ENCODE measurements at regions not wholly inside any gene's neighbourhood (a gene's known extent, or its start where the extent isn't known, plus 50 kb on each side); places are given as distances from the start of the nearest gene placed in this dataset.

GRCh38 chr12:123094349-123095077 lies 56.4 kb downstream of the PITPNM2 start:
- Mint-ChIP-seq H3K4me3 (ENCODE audit: low read depth, unreplicated experiment) (peak overlapping the region; percentile 15), H3K4me1 (ENCODE audit: low read depth, unreplicated experiment) (peaks cover 48% of the 10 kb centered on the region), H3K36me3 (ENCODE audit: insufficient read depth, unreplicated experiment) (no peaks in the 10 kb centered on the region), H3K9me3 (ENCODE audit: low read depth, unreplicated experiment) (no peaks in the 10 kb centered on the region), H3K27me3 (ENCODE audit: unreplicated experiment) (no peaks in the 10 kb centered on the region), H3K27ac (ENCODE audit: unreplicated experiment) (no peak overlapping the region)
- BruUV-seq (replicated peaks) = no TSS peak
- peak; percentile 77 for DNase-seq
- CTCF ChIA-PET = interaction anchor here (1.1 kb wide), 1 partner anchor 51 kb away, joined by 3 read pairs; no protein-coding TSS in a partner anchor
- no peak for TF ChIP-seq CTCF (IDR thresholded peaks at IDR 0.05; ENCODE audit: unreplicated experiment)
- intact Hi-C loops (cut with micrococcal nuclease; ENCODE audit: unreplicated experiment) = no loop called here

GRCh38 chr12:123092866-123093265 lies 58.0 kb downstream of the PITPNM2 start:
- Mint-ChIP-seq H3K36me3 (ENCODE audit: insufficient read depth, unreplicated experiment) (no peaks in the 10 kb centered on the region), H3K4me1 (ENCODE audit: low read depth, unreplicated experiment) (peaks cover 62% of the 10 kb centered on the region), H3K9me3 (ENCODE audit: low read depth, unreplicated experiment) (no peaks in the 10 kb centered on the region), H3K27ac (ENCODE audit: unreplicated experiment) (no peak overlapping the region), H3K4me3 (ENCODE audit: low read depth, unreplicated experiment) (no peak overlapping the region), H3K27me3 (ENCODE audit: unreplicated experiment) (no peaks in the 10 kb centered on the region)
- no peak for DNase-seq
- CTCF ChIA-PET = no interaction called here
- no TSS peak for BruUV-seq (replicated peaks)
- intact Hi-C loops (cut with micrococcal nuclease; ENCODE audit: unreplicated experiment) = no loop called here
- no peak for TF ChIP-seq CTCF (IDR thresholded peaks at IDR 0.05; ENCODE audit: unreplicated experiment)

DNA sequence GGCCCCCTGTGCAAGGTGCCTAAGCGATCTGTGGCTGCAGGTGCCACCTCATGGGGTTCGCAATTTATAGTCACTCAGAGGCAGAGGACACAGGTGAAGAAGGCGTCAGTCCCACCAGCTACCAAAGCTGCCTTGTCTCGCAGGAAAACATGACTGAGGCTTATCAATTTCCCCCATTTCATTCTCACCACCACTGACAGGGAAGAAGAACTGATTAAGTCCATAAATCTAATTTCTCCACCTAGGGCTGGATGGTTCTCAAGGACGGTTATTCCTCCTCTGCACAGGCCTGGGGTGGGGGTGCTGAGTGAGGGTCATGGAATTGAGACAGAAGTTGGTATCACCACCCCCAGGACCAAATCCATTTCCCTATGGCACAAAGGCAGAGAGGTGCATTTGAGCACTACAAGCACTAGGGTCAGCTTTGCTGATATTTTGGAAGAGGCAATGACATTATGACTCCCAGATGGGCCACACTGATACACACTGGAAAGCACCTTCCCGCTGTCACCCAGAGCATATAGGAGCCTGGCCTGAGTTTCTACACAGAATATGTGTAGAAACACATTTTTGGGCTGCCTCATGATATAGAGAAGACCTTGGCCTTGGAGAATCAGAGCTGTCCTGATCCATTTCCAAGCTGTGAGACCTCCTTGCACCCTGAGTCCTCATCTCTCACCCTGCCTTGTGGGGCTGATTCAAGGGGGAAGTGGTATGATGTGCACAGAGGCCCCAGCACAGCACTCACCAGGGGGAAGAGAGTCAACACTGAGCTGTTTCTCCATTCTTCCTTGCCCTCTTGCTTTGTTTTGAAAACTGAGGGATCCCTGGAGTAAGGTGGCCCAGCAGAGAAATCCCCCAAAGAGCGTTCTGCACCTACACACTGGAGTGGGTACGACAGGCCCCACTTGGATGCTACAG lies 59.4 kb downstream of the PITPNM2 start:
- Mint-ChIP-seq H3K4me3 (ENCODE audit: low read depth, unreplicated experiment) (no peak overlapping the region), H3K4me1 (ENCODE audit: low read depth, unreplicated experiment) (peaks cover 63% of the 10 kb centered on the region), H3K9me3 (ENCODE audit: low read depth, unreplicated experiment) (no peaks in the 10 kb centered on the region), H3K36me3 (ENCODE audit: insufficient read depth, unreplicated experiment) (no peaks in the 10 kb centered on the region), H3K27me3 (ENCODE audit: unreplicated experiment) (no peaks in the 10 kb centered on the region), H3K27ac (ENCODE audit: unreplicated experiment) (no peak overlapping the region)
- TF ChIP-seq CTCF (IDR thresholded peaks at IDR 0.05; ENCODE audit: unreplicated experiment) = no peak
- intact Hi-C loops (cut with micrococcal nuclease; ENCODE audit: unreplicated experiment) = no loop called here
- CTCF ChIA-PET = interaction anchor here (0.5 kb wide), 1 partner anchor 59 kb away, joined by 3 read pairs; the partner anchor contains the start of gene PITPNM2
- no TSS peak for BruUV-seq (replicated peaks)
- no peak for DNase-seq

DNA sequence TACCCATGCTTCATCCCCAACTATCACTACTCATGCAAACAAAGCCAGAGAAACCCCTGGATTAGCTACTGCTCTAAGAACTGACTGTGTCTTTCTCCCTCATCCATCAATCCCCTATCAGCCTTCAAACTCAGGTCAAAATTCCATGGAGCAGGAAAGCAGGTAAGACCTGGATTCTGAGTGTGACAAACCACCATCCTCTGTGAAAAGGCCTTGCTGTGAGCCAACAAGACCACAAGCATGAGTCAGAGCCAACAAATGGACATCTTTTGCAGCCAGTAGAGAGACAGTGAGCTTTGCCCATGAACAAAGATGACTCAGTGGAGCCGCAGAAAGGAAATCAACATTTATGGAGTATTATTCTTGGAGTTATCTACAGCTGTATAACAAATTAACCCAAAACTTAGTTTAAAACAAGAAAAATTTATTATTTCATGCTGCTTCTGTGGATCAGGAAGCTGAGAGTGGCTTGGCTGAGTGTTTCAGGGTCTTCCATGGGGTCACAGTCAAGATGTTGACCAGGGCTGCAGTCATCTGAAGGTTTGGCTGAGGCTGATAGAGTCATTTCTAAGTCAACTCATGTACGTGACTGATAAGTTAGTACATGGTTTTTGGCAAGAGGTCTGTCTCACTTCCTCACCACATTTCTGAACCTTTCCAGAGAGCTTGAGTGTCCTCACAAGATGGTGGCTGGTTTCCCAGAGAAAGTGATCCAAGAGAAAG lies 61.1 kb downstream of the PITPNM2 start:
- no TSS peak for BruUV-seq (replicated peaks)
- Mint-ChIP-seq H3K27me3 (ENCODE audit: unreplicated experiment) (no peaks in the 10 kb centered on the region), H3K27ac (ENCODE audit: unreplicated experiment) (peak overlapping the region; percentile 65), H3K9me3 (ENCODE audit: low read depth, unreplicated experiment) (no peaks in the 10 kb centered on the region), H3K36me3 (ENCODE audit: insufficient read depth, unreplicated experiment) (peaks cover 5% of the 10 kb centered on the region), H3K4me3 (ENCODE audit: low read depth, unreplicated experiment) (no peak overlapping the region), H3K4me1 (ENCODE audit: low read depth, unreplicated experiment) (peaks cover 65% of the 10 kb centered on the region)
- intact Hi-C loops (cut with micrococcal nuclease; ENCODE audit: unreplicated experiment) = loop anchor here (5.0 kb wide), 1 partner anchor 53 kb away; no protein-coding TSS in a partner anchor
- no peak for TF ChIP-seq CTCF (IDR thresholded peaks at IDR 0.05; ENCODE audit: unreplicated experiment)
- DNase-seq = peak; percentile 61
- CTCF ChIA-PET = interaction anchor here (0.6 to 1.3 kb wide), 5 partner anchors 13 to 192 kb away, joined by 3 to 5 read pairs (median 3); no protein-coding TSS in a partner anchor
